ENCODE measurements at regions not wholly inside any gene's neighbourhood (a gene's known extent, or its start where the extent isn't known, plus 50 kb on each side); places are given as distances from the start of the nearest gene placed in this dataset.

DNA sequence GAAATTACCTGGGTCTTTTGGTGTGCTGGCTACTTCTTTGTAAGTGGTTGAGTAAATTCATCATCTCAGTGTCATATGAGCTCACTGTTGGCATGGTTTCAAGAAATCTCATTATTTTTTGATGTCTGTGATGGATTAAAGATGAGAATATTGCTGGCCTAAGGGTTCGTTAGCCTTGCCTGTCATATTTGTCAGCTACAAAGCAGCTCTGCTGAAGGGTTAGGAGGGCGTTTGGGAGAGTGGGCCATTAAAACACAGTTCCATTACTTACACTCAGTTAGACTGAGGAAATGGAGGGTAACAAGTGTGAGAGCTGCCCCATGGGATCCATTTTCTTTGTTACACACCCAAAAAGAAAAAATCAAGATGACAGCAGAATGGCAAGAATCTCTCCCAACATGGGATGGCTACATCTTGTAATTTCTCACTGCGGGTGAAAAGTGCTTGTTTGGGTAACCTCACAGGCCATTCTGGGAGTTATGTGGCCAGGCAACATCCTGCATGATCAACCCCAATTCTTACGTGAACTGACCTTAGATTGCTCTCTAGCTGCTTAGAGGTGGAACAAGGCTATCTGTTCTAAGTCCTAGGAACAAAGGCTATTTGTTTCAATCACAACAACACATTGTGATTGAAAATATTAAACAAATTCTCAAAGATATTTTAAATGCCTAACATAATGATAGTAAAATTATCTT is 609.5 kb upstream of the RGMB start:
- TF ChIP-seq EZH2phosphoT487 (IDR thresholded peaks at IDR 0.05; ENCODE audit: insufficient read depth, low read depth) (no peak), EZH2 (IDR thresholded peaks at IDR 0.05; ENCODE audit: insufficient read depth, poor library complexity, severe bottlenecking) (no peak)

All from GM23248 (cell line).